GM10248 (cell line): ENCODE measurements at regions not wholly inside any gene's neighbourhood (a gene's known extent, or its start where the extent isn't known, plus 50 kb on each side); places are given as distances from the start of the nearest gene placed in this dataset.
"Not testable (repeated sequence)": the region's sequence is repeated elsewhere in the genome, so short reads cannot be mapped to it uniquely, and the experiment has no call there.

Experiments
- CTCF ChIA-PET: fragments of 300-600 bp; sonication (Branson Sonifier 250); formaldehyde crosslinking; extraction: SDS; loops from one replicate; lab custom pipeline; 2021; ENCODE audit warnings: antibody characterized with exemption; lab: Yijun Ruan, JAX
- POLR2A ChIA-PET: fragments of 350-650 bp; sonication (Branson Sonifier 250); formaldehyde crosslinking; extraction: SDS; loops from one replicate; lab custom pipeline; 2020; ENCODE audit warnings: antibody characterized with exemption; lab: Yijun Ruan, JAX
- DNase-seq: peaks from one replicate; pipeline ENCODE4 v3.0.0; 2012; ENCODE audit errors: extremely low spot score
- CTCF ChIP-seq: IDR thresholded peaks from 2 replicates; pipeline ENCODE4 v1.5.1; 2012; ENCODE audit warnings: mild to moderate bottlenecking, low read depth; ENCODE audit errors: extremely low read depth, missing control alignments, control extremely low read depth

GRCh38 chr10:130970341-130971122, 341.0 kb downstream of the TCERG1L start:
- ChIA-PET CTCF (no interaction called here), POLR2A (no interaction called here)
- DNase-seq = no peak
- no peak for TF ChIP-seq CTCF

- TF ChIP-seq CTCF = no peak
- POLR2A ChIA-PET = no interaction called here
Measured at GRCh38 chr10:130971123-130971435, 340.4 kb downstream of the TCERG1L start.

GRCh38 chr10:130973127-130973839, 338.2 kb downstream of the TCERG1L start:
- no peak for DNase-seq
- TF ChIP-seq CTCF = no peak
- ChIA-PET CTCF (no interaction called here), POLR2A (no interaction called here)

More at GRCh38 chr10:130971123-130971435, 340.4 kb downstream of the TCERG1L start:
- CTCF ChIA-PET = no interaction called here
- DNase-seq = no peak

- ChIA-PET POLR2A (no interaction called here), CTCF (no interaction called here)
- TF ChIP-seq CTCF = no peak
- no peak for DNase-seq
Measured at GRCh38 chr10:130974166-130974565, 337.4 kb downstream of the TCERG1L start.

DNA sequence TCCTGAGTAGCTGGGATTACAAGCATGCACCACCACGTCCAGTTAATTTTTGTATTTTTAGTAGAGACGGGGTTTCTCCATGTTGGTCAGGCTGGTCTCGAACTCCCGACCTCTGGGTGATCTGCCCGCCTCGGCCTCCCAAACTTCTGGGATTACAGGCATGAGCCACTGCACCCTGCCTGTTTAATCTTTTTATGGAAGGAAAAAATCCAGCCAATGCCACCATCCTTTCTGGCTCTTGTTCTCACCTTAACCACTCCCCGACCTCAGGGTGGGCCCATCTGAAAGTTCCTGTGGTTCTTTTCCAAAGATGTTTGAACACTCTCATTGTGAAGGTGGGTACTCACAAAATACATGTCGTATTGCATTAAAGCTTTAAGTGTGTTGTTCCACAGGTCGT, 336.2 kb downstream of the TCERG1L start:
- POLR2A ChIA-PET, CTCF ChIA-PET, DNase-seq: not testable (repeated sequence)

DNA sequence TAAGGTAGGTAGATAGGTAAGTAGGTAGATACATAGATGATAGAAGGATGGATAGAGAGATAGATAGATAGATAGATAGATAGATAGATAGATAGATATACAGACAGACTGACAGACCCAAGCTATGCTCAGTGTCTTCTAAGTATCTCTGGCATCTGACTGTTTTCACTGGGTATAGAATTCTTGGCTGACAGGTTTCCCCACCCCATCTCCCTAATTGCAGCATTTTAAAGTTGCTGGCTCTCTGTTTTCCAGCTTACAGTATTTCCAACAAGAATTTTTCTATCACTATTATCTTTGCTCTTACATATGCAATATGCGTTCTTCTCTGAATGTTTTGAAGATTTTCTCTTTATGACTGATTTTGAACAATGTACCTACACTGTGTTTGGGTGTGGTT, 328.7 kb downstream of the TCERG1L start:
- CTCF ChIA-PET = interaction anchor here (1.4 kb wide), 1 partner anchor 18 kb away, joined by 3 read pairs; no protein-coding TSS in a partner anchor
- POLR2A ChIA-PET = no interaction called here
- DNase-seq = no peak
- TF ChIP-seq CTCF = no peak

DNA sequence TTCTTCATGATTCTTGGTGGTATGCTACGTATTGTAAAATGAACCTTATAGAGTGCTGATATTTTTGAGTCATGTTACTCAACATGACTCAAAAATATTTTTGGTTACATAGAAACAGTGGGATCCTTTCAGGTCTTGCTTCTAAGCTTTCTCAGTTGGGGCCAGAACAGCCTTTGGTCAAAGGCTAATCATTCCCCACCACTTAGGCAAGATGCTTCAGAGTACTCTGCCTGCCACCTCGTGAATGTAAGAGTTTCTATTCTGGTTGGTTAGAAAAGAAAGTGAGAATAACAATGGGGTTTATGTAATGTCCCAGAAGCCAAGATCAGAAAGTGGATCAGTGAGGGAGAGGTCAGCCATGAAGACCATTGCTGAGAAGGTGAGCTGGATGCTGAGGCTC, 327.8 kb downstream of the TCERG1L start:
- no peak for TF ChIP-seq CTCF
- ChIA-PET CTCF (no interaction called here), POLR2A (no interaction called here)
- DNase-seq = no peak
